H1 (cell line): ENCODE measurements at regions not wholly inside any gene's neighbourhood (a gene's known extent, or its start where the extent isn't known, plus 50 kb on each side); places are given as distances from the start of the nearest gene placed in this dataset.

Experiments
- CTCF ChIA-PET: fragments of 300-600 bp; sonication (Branson Sonifier 250); formaldehyde crosslinking; loops from one replicate; lab custom pipeline; 2021; ENCODE audit not compliant: partially characterized antibody; lab: Charles Lee
- POLR2A ChIA-PET: fragments of 300-600 bp; sonication (Branson Sonifier 250); formaldehyde crosslinking; loops from one replicate; lab custom pipeline; 2021; ENCODE audit warnings: inconsistent platforms; ENCODE audit not compliant: partially characterized antibody; lab: Charles Lee
- DNase-seq, 2 experiments: peaks; one replicate each; pipeline versions ENCODE4 v3.0.0 to v3.0.0-alpha.2; 2010 to 2022; ENCODE audit warnings: low spot score in 2 of 2, low read depth in 1 of 2, mixed read lengths in 1 of 2
- FAIRE-seq: peaks from 2 replicates; lab custom pipeline; 2011; peaks lifted over from hg19 to GRCh38; lab: Jason Lieb, UNC
- H2AFZ ChIP-seq: 2 replicates; pipeline ENCODE4 v1.8.1; 2012; ENCODE audit warnings: low read length, inconsistent platforms
- H2AK5ac ChIP-seq: 2 replicates; pipeline ENCODE4 v1.6.1; 2013; ENCODE audit warnings: low read depth, low read length
- H2BK120ac ChIP-seq: replicated peaks from 2 replicates; pipeline ENCODE3; 2013; ENCODE audit warnings: low read depth, low read length, inconsistent platforms
- H2BK12ac ChIP-seq: 2 replicates; pipeline ENCODE4 v1.6.1; 2013; ENCODE audit warnings: low read depth, low read length
- H2BK15ac ChIP-seq: 2 replicates; pipeline ENCODE4 v1.6.1; 2013; ENCODE audit warnings: low read length
- H2BK20ac ChIP-seq: 2 replicates; pipeline ENCODE4 v1.6.1; 2013; ENCODE audit warnings: low read length
- H2BK5ac ChIP-seq: 2 replicates; pipeline ENCODE4 v1.6.1; 2013; ENCODE audit warnings: low read depth, low read length
- H3K14ac ChIP-seq: 2 replicates; pipeline ENCODE4 v1.6.1; 2013; ENCODE audit warnings: inconsistent platforms; ENCODE audit not compliant: insufficient read length
- H3K18ac ChIP-seq: 2 replicates; pipeline ENCODE4 v1.6.1; 2013; ENCODE audit warnings: low read length; ENCODE audit errors: extremely low read depth
- H3K23ac ChIP-seq: 2 replicates; pipeline ENCODE4 v1.6.1; 2013; ENCODE audit warnings: inconsistent platforms; ENCODE audit not compliant: insufficient read length
- H3K23me2 ChIP-seq: 2 replicates; pipeline ENCODE4 v1.6.1; 2013; ENCODE audit warnings: low read depth, low read length
- H3K27ac ChIP-seq: 2 replicates; pipeline ENCODE4 v1.6.1; 2011; ENCODE audit warnings: low read depth, low read length, inconsistent platforms
- H3K27me3 ChIP-seq, 4 experiments: replicated peaks in 1 of 4; 1 replicate in 1 of 4; 2 replicates in 3 of 4; pipeline versions ENCODE4 v1.6.1 to v1.8.1; 2011 to 2013; ENCODE audit warnings: low read length in 3 of 4, mild to moderate bottlenecking in 3 of 4, inconsistent platforms in 2 of 4, mixed read lengths in 2 of 4, moderate library complexity in 1 of 4; ENCODE audit not compliant: control insufficient read depth in 3 of 4, insufficient read depth in 3 of 4; ENCODE audit errors: extremely low read depth in 1 of 4
- H3K36me3 ChIP-seq, 4 experiments: 2 replicates each; pipeline versions ENCODE4 v1.6.1 to v1.8.1; 2011 to 2013; ENCODE audit warnings: mild to moderate bottlenecking in 4 of 4, low read length in 3 of 4, moderate library complexity in 2 of 4, control low read depth in 1 of 4, inconsistent platforms in 1 of 4; ENCODE audit not compliant: insufficient read depth in 4 of 4, control insufficient read depth in 2 of 4
- H3K4ac ChIP-seq: replicated peaks from 2 replicates; pipeline ENCODE3; 2013; ENCODE audit warnings: low read length, low read depth, mixed read lengths, inconsistent platforms; ENCODE audit not compliant: insufficient read length
- H3K4me1 ChIP-seq, 4 experiments: replicated peaks in 1 of 4; 1 replicate in 1 of 4; 2 replicates in 3 of 4; pipeline versions ENCODE4 v1.6.1 to v1.8.1; 2011 to 2013; ENCODE audit warnings: low read length in 3 of 4, inconsistent platforms in 2 of 4, mixed read lengths in 1 of 4; ENCODE audit not compliant: insufficient read depth in 4 of 4, control insufficient read depth in 3 of 4
- H3K4me2 ChIP-seq, 2 experiments: 2 replicates each; pipeline versions ENCODE4 v1.6.1 to v1.8.1; 2011 to 2013; ENCODE audit warnings: low read depth in 2 of 2, low read length in 2 of 2, control low read depth in 1 of 2, inconsistent platforms in 1 of 2, mild to moderate bottlenecking in 1 of 2; ENCODE audit not compliant: insufficient read depth in 1 of 2
- H3K4me3 ChIP-seq, 4 experiments: fragments of 200-600, 300-600 bp in 1 of 4; sonication (generic), shearing (Covaris generic), sonication (Bioruptor Twin) in 1 of 4; 2 replicates each; pipeline versions ENCODE4 v1.5.1 to v1.8.1; 2011 to 2016; ENCODE audit warnings: low read length in 4 of 4, low read depth in 3 of 4, control low read depth in 2 of 4, inconsistent platforms in 2 of 4, mild to moderate bottlenecking in 2 of 4, mixed read lengths in 1 of 4, moderate library complexity in 1 of 4; ENCODE audit not compliant: insufficient read depth in 2 of 4; ENCODE audit errors: extremely low read depth in 1 of 4
- H3K56ac ChIP-seq: replicated peaks from 2 replicates; pipeline ENCODE3; 2013; ENCODE audit warnings: low read depth, mild to moderate bottlenecking, mixed read lengths, low read length, inconsistent platforms; ENCODE audit not compliant: insufficient read length
- H3K79me1 ChIP-seq: 2 replicates; pipeline ENCODE4 v1.6.1; 2013; ENCODE audit warnings: low read depth, low read length, control low read depth
- H3K79me2 ChIP-seq, 2 experiments: 2 replicates each; pipeline versions ENCODE4 v1.6.1 to v1.8.1; 2012 to 2013; ENCODE audit warnings: low read length in 2 of 2, mild to moderate bottlenecking in 2 of 2, inconsistent platforms in 1 of 2; ENCODE audit not compliant: insufficient read depth in 2 of 2, control insufficient read depth in 1 of 2
- H3K9ac ChIP-seq, 4 experiments: replicated peaks in 1 of 4; 1 replicate in 1 of 4; 2 replicates in 3 of 4; pipeline versions ENCODE4 v1.6.1 to v1.8.1; 2011 to 2013; ENCODE audit warnings: low read depth in 3 of 4, low read length in 3 of 4, control low read depth in 2 of 4, mild to moderate bottlenecking in 2 of 4, moderate library complexity in 2 of 4, inconsistent platforms in 1 of 4; ENCODE audit errors: extremely low read depth in 1 of 4
- H3K9me3 ChIP-seq, 2 experiments: 2 replicates each; pipeline versions ENCODE4 v1.6.1 to v1.8.1; 2012 to 2013; ENCODE audit warnings: mild to moderate bottlenecking in 2 of 2, moderate library complexity in 2 of 2, control low read depth in 1 of 2, inconsistent platforms in 1 of 2, low read depth in 1 of 2, low read length in 1 of 2, mixed read lengths in 1 of 2; ENCODE audit not compliant: insufficient read depth in 2 of 2
- H4K20me1 ChIP-seq, 2 experiments: replicated peaks in 1 of 2; 2 replicates each; pipeline versions ENCODE3 to v1.8.1; 2011 to 2013; ENCODE audit warnings: inconsistent platforms in 2 of 2, low read length in 2 of 2, mild to moderate bottlenecking in 1 of 2; ENCODE audit not compliant: insufficient read depth in 2 of 2, control insufficient read depth in 1 of 2
- H4K5ac ChIP-seq: 2 replicates; pipeline ENCODE4 v1.6.1; 2013; ENCODE audit warnings: low read length, low read depth, mixed read lengths, inconsistent platforms; ENCODE audit not compliant: insufficient read length
- H4K8ac ChIP-seq: 2 replicates; pipeline ENCODE4 v1.8.0; 2013; ENCODE audit warnings: mild to moderate bottlenecking, moderate library complexity, low read length, inconsistent platforms; ENCODE audit not compliant: insufficient read depth; ENCODE audit errors: extremely low read depth
- H4K91ac ChIP-seq: replicated peaks from 2 replicates; pipeline ENCODE3; 2013; ENCODE audit warnings: low read length, mixed read lengths, inconsistent platforms; ENCODE audit not compliant: insufficient read length
- SP1 ChIP-seq: IDR thresholded peaks from 2 replicates; pipeline ENCODE4 v1.6.1; 2011; ENCODE audit warnings: low read depth, low read length
- YY1 ChIP-seq: IDR thresholded peaks from 2 replicates; pipeline ENCODE4 v1.6.1; 2011; ENCODE audit warnings: low read depth, mild to moderate bottlenecking, low read length
- WGBS, 2 experiments: shearing (Covaris generic) in 1 of 2; methylation state at CpG; one replicate each; pipeline versions ENCODE4 v1.1.6 to v1.1.7; 2013 to 2015; ENCODE audit warnings: low lambda C conversion rate in 2 of 2, mixed read lengths in 2 of 2, inconsistent platforms in 1 of 2, low coverage in 1 of 2, missing lambda C conversion rate in 1 of 2; ENCODE audit not compliant: insufficient replicate concordance in 2 of 2, insufficient coverage in 1 of 2, insufficient read length in 1 of 2; ENCODE audit errors: extremely low coverage in 1 of 2, missing lambda C conversion rate in 1 of 2; 5-methylcytosine and 5-hydroxymethylcytosine counted together

GRCh38 chr3:162546910-162547309 lies 1050.3 kb downstream of the OTOL1 start:
- Histone ChIP-seq H4K20me1 (no peaks in the 10 kb centered on the region), H4K91ac (no peak overlapping the region), H3K23me2 (no peaks in the 10 kb centered on the region), H2AFZ (no peak overlapping the region), H3K79me1 (no peaks in the 10 kb centered on the region), H2AK5ac (no peak overlapping the region), H3K36me3 (no peaks in the 10 kb centered on the region; a peak in 2 of 8 replicates), H3K9ac (no peak overlapping the region), H3K14ac (no peak overlapping the region), H3K4me3 (no peak overlapping the region), H3K23ac (no peak overlapping the region), H3K27ac (no peak overlapping the region), H2BK12ac (no peak overlapping the region), H2BK15ac (no peak overlapping the region), H3K18ac (no peak overlapping the region), H3K4ac (no peak overlapping the region), H3K4me1 (no peaks in the 10 kb centered on the region), H2BK5ac (no peak overlapping the region), H3K4me2 (no peak overlapping the region), H3K79me2 (no peaks in the 10 kb centered on the region), H3K9me3 (peaks cover 0 to 11% of the 10 kb centered on the region in 2 experiments; a peak in 2 of 4 replicates), H2BK120ac (no peak overlapping the region), H2BK20ac (no peak overlapping the region), H4K8ac (no peak overlapping the region), H4K5ac (no peak overlapping the region), H3K56ac (no peak overlapping the region), H3K27me3 (no peaks in the 10 kb centered on the region)
- no peak for DNase-seq
- no peak for FAIRE-seq
- POLR2A ChIA-PET: no interaction called here
- CTCF ChIA-PET: no interaction called here
- 98% methylated on average over 2 of the region's 2 CpGs; no CpG with 5 or more reads in 1 of the 2 experiments for WGBS, 2 experiments
- TF ChIP-seq YY1: no peak
- TF ChIP-seq SP1: no peak
